ENCODE measurements at regions not wholly inside any gene's neighbourhood (a gene's known extent, or its start where the extent isn't known, plus 50 kb on each side); places are given as distances from the start of the nearest gene placed in this dataset.
A peak's percentile ranks its signal among the peaks of the same experiment; 100 is the strongest.

GRCh38 chr2:383178-383577 is 95.3 kb upstream of the ALKAL2 start:
- Histone ChIP-seq H3K27ac (ENCODE audit: low read depth, low read length) (no peak overlapping the region), H2BK20ac (ENCODE audit: low read length) (no peak overlapping the region), H2BK120ac (replicated peaks; ENCODE audit: low read depth, low read length) (no peak overlapping the region), H3K79me1 (ENCODE audit: low read depth, low read length) (no peaks in the 10 kb centered on the region), H3K27me3 (replicated peaks in 1 of 4; ENCODE audit: control insufficient read depth in 3 of 4, extremely low read depth in 1 of 4, insufficient read depth in 3 of 4, low read length in 3 of 4) (no peaks in the 10 kb centered on the region; a peak in 2 of 7 replicates), H2BK15ac (ENCODE audit: low read length) (no peak overlapping the region), H3K23ac (ENCODE audit: insufficient read length) (no peak overlapping the region), H3K9me3 (ENCODE audit: insufficient read depth in 2 of 2, low read depth in 1 of 2, low read length in 1 of 2) (no peaks in the 10 kb centered on the region), H2BK5ac (ENCODE audit: low read depth, low read length) (no peak overlapping the region), H2BK12ac (ENCODE audit: low read depth, low read length) (no peak overlapping the region), H2AK5ac (ENCODE audit: low read depth, low read length) (no peak overlapping the region), H3K79me2 (ENCODE audit: control insufficient read depth in 1 of 2, insufficient read depth in 2 of 2, low read length in 2 of 2) (no peaks in the 10 kb centered on the region), H3K4me1 (replicated peaks in 1 of 4; ENCODE audit: control insufficient read depth in 3 of 4, insufficient read depth in 4 of 4, low read length in 3 of 4) (peaks cover 0 to 16% (median 5%) of the 10 kb centered on the region in 4 experiments; a peak in 5 of 7 replicates), H4K20me1 (replicated peaks in 1 of 2; ENCODE audit: control insufficient read depth in 1 of 2, insufficient read depth in 2 of 2, low read length in 2 of 2) (no peaks in the 10 kb centered on the region), H4K91ac (replicated peaks; ENCODE audit: insufficient read length, low read length) (no peak overlapping the region), H3K4me2 (ENCODE audit: insufficient read depth in 1 of 2, low read depth in 2 of 2, low read length in 2 of 2) (no peak overlapping the region; a peak in 1 of 4 replicates), H3K4me3 (ENCODE audit: extremely low read depth in 1 of 4, insufficient read depth in 2 of 4, low read depth in 3 of 4, low read length in 4 of 4) (no peak overlapping the region), H3K9ac (replicated peaks in 1 of 4; ENCODE audit: extremely low read depth in 1 of 4, low read depth in 3 of 4, low read length in 3 of 4) (no peak overlapping the region), H4K5ac (ENCODE audit: insufficient read length, low read depth, low read length) (no peak overlapping the region), H3K56ac (replicated peaks; ENCODE audit: insufficient read length, low read depth, low read length) (no peak overlapping the region), H3K23me2 (ENCODE audit: low read depth, low read length) (no peaks in the 10 kb centered on the region), H3K4ac (replicated peaks; ENCODE audit: insufficient read length, low read depth, low read length) (no peak overlapping the region), H3K14ac (ENCODE audit: insufficient read length) (no peak overlapping the region), H3K18ac (ENCODE audit: extremely low read depth, low read length) (no peak overlapping the region), H2AFZ (ENCODE audit: low read length) (peak overlapping the region; percentile 87; the same call in 1 of the 2 replicates), H3K36me3 (ENCODE audit: control insufficient read depth in 2 of 4, insufficient read depth in 4 of 4, low read length in 3 of 4) (no peaks in the 10 kb centered on the region), H4K8ac (ENCODE audit: extremely low read depth, insufficient read depth, low read length) (no peak overlapping the region)
- WGBS, 2 experiments (ENCODE audit: extremely low coverage in 1 of 2, insufficient coverage in 1 of 2, insufficient read length in 1 of 2, insufficient replicate concordance in 2 of 2, low coverage in 1 of 2, low lambda C conversion rate in 2 of 2, missing lambda C conversion rate in 1 of 2), result 51% methylated on average over 13 of the region's 13 CpGs; no CpG with 5 or more reads in 1 of the 2 experiments
- no peak for FAIRE-seq
- no peak for DNase-seq (ENCODE audit: low read depth in 1 of 2, low spot score in 2 of 2)
- POLR2A ChIA-PET (ENCODE audit: partially characterized antibody), result no interaction called here
- CTCF ChIA-PET (ENCODE audit: partially characterized antibody), result interaction anchor here (0.7 to 1.7 kb wide), 3 partner anchors 9 to 247 kb away, joined by 3 to 5 read pairs (median 4); no protein-coding TSS in a partner anchor
- TF ChIP-seq NANOG (IDR thresholded peaks at IDR 0.05; ENCODE audit: insufficient read depth, low read depth, low read length, poor library complexity, severe bottlenecking) (no peak), CBX5 (IDR thresholded peaks at IDR 0.05; ENCODE audit: low read depth, low read length) (no peak), CREB1 (IDR thresholded peaks at IDR 0.05) (no peak), SIN3A (conservative IDR thresholded peaks at IDR 0.05 in 1 of 2, IDR thresholded peaks at IDR 0.05 in 1 of 2; ENCODE audit: low read depth in 1 of 2, low read length in 2 of 2) (no peak), YY1 (IDR thresholded peaks at IDR 0.05; ENCODE audit: low read depth, low read length) (peak; percentile 83), EZH2 (IDR thresholded peaks at IDR 0.05; ENCODE audit: low read depth, low read length, severe bottlenecking) (no peak), TBP (IDR thresholded peaks at IDR 0.05; ENCODE audit: low read depth, low read length) (peak; percentile 33; the same call in 1 of the 2 replicates), HDAC6 (IDR thresholded peaks at IDR 0.05; ENCODE audit: low read depth, low read length) (no peak), CHD1 (IDR thresholded peaks at IDR 0.05; ENCODE audit: low read depth, low read length) (no peak), RAD21 (IDR thresholded peaks at IDR 0.05 in 1 of 2, conservative IDR thresholded peaks at IDR 0.05 in 1 of 2; ENCODE audit: low read depth in 2 of 2, low read length in 2 of 2) (peak; percentile 40 to 51), ATF3 (IDR thresholded peaks at IDR 0.05; ENCODE audit: insufficient read depth, low read depth, low read length) (no peak), SP2 (IDR thresholded peaks at IDR 0.05; ENCODE audit: low read length) (no peak)
